C4-2B (cell line): ENCODE measurements at regions not wholly inside any gene's neighbourhood (a gene's known extent, or its start where the extent isn't known, plus 50 kb on each side); places are given as distances from the start of the nearest gene placed in this dataset.

ENCODE experiments used
- CTCF ChIP-seq: fragments of 450-650 bp; conservative IDR thresholded peaks from 2 replicates; pipeline ENCODE4 v1.5.1; 2017; ENCODE audit warnings: mild to moderate bottlenecking
- ZFX ChIP-seq: fragments of 450-650 bp; IDR thresholded peaks from 2 replicates; pipeline ENCODE4 v1.6.1; 2017

GRCh38 chr15:57782731-57783130 is 76.2 kb downstream of the POLR2M start:
- no peak for TF ChIP-seq CTCF
- TF ChIP-seq ZFX = no peak
